ENCODE measurements at regions not wholly inside any gene's neighbourhood (a gene's known extent, or its start where the extent isn't known, plus 50 kb on each side); places are given as distances from the start of the nearest gene placed in this dataset.

DNA sequence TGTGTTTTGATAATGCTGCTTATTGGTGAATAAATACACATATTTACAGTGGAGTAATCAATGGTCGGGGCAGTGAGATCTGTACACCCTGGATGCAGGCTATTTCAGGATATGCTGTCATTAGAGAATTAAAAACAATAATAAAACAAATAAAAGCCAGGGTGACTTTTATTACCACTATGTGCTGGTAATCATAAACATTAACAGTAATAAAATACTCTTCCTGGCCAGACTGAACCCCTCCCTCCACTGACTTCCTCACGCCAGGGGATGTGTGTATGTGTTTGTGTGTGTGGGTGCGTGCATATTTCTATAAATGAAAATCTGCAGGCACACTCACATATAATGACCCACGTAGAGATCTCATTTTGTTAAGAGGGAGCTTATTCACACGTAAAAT, 98.0 kb upstream of the MAP9 start:
- no peak overlapping the region for H3K4me3 ChIP-seq (ENCODE audit: low read depth, low read length)
- TF ChIP-seq, protein P1, sequence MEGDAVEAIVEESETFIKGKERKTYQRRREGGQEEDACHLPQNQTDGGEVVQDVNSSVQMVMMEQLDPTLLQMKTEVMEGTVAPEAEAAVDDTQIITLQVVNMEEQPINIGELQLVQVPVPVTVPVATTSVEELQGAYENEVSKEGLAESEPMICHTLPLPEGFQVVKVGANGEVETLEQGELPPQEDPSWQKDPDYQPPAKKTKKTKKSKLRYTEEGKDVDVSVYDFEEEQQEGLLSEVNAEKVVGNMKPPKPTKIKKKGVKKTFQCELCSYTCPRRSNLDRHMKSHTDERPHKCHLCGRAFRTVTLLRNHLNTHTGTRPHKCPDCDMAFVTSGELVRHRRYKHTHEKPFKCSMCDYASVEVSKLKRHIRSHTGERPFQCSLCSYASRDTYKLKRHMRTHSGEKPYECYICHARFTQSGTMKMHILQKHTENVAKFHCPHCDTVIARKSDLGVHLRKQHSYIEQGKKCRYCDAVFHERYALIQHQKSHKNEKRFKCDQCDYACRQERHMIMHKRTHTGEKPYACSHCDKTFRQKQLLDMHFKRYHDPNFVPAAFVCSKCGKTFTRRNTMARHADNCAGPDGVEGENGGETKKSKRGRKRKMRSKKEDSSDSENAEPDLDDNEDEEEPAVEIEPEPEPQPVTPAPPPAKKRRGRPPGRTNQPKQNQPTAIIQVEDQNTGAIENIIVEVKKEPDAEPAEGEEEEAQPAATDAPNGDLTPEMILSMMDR (IDR thresholded peaks at IDR 0.05; ENCODE audit: low read depth, low read length) = no peak

DNA sequence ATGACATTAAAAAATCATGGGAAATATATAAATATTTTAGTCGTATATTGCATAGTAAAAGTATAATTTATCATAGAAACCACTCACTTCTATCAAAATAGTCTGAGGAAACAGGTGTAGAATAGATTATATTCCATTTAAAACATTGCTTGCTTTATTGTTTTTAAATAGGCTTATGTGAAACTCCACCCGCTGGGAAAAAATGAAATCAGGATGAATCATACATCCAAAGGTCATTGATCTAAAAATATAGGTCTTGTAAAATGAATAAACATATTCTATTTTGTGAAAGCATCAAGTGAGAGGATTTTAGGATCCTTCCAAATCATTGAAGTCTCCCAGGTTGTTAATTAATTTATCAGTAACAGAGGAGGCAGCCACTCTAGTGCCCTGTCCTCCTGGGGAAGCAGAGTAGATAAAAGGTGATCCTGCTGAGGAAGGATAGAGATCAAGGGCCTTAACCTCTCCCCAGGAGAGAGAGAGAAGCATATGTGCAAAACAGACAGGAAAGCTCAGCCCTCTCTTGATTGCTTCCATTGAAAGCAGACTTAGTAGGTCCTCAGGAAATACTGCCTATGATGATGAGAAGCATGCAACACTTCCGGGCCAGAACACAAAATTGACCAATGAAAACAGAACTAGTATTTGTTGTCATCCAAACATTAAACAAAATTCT, 96.8 kb upstream of the MAP9 start:
- TF ChIP-seq, protein P1 (IDR thresholded peaks at IDR 0.05; ENCODE audit: low read depth, low read length) = no peak
- no peak overlapping the region for H3K4me3 ChIP-seq (ENCODE audit: low read depth, low read length)

DNA sequence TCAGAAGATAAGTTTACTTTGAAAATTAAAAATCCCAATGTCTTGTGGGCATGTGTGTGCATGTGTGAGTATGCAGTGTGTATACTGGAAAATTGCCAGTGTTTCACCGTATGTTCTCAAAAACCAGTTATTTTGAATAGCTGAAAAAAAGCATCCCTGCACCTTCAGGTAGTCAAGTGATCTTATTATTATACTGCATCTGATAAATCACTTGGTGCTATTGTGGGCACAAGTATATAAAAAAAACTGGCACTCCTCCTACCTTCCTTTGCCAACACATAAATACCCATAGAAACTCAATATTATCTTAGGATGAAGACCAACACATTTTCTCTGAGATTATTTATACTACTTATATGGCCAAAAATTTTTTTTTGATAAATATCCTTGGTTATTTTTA, 91.5 kb upstream of the MAP9 start:
- TF ChIP-seq, protein P1 (IDR thresholded peaks at IDR 0.05; ENCODE audit: low read depth, low read length) = no peak
- H3K4me3 ChIP-seq (ENCODE audit: low read depth, low read length) = no peak overlapping the region

DNA sequence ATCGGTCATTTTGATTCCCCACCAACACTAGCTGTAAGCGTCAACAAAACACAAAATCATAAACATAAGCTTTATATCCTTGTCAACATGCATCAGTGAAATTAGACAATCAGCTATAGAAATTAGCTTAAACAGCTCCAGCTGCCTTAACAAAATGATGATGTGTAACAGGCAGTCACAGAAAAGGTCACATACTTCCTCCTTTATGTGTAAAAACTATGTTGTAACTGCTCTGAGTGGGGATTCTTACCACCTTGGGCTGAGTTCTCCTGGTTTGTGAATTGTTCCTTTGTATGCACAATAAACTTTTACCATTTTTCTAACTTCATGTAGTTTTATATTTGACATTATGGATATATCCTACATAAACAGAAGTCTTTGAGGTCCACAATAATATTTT, 73.9 kb upstream of the MAP9 start:
- no peak overlapping the region for H3K4me3 ChIP-seq (ENCODE audit: low read depth, low read length)
- TF ChIP-seq, protein P1 (IDR thresholded peaks at IDR 0.05; ENCODE audit: low read depth, low read length) = no peak

GRCh38 chr4:155445306-155445705, 68.5 kb upstream of the MAP9 start:
- H3K4me3 ChIP-seq (ENCODE audit: low read depth, low read length) = no peak overlapping the region
- TF ChIP-seq, protein P1 (IDR thresholded peaks at IDR 0.05; ENCODE audit: low read depth, low read length) = no peak

DNA sequence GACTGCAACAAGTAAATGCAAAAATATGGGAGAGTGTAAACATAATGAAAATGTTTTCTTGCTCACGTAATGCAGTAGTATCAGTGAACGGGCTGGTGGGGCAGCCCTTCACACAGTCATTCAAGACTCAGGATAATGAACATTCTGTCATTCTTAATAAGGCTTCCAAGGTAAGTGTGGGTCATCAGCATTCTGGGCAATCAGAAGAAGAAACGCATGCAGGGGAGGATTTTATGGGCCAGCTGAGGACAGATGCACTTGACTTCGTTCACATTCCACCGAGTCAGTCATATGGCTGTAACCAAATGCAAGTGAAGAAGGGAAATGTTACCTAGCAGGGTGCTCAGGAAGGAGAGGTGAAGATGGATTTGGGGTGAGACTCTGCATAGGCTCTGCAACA, 68.0 kb upstream of the MAP9 start:
- no peak overlapping the region for H3K4me3 ChIP-seq (ENCODE audit: low read depth, low read length)
- TF ChIP-seq, protein P1 (IDR thresholded peaks at IDR 0.05; ENCODE audit: low read depth, low read length) = no peak

- TF ChIP-seq, protein P1 (IDR thresholded peaks at IDR 0.05; ENCODE audit: low read depth, low read length) = peak; percentile 93
Observed at GRCh38 chr4:155442267-155443105, 65.7 kb upstream of the MAP9 start.

More at GRCh38 chr4:155442267-155443105, 65.7 kb upstream of the MAP9 start:
- H3K4me3 ChIP-seq (ENCODE audit: low read depth, low read length) = peak overlapping the region; percentile 43
